NT2/D1 (cell line): ENCODE measurements at regions not wholly inside any gene's neighbourhood (a gene's known extent, or its start where the extent isn't known, plus 50 kb on each side); places are given as distances from the start of the nearest gene placed in this dataset.

ENCODE experiments used
- DNase-seq: peaks from one replicate; pipeline ENCODE4 v3.0.0-alpha.2; 2011; ENCODE audit warnings: low read depth, low spot score
- H3K27me3 ChIP-seq: 2 replicates; pipeline ENCODE4 v1.6.0; 2011; ENCODE audit warnings: mild to moderate bottlenecking; ENCODE audit not compliant: insufficient read length, insufficient read depth
- H3K36me3 ChIP-seq: 2 replicates; pipeline ENCODE4 v1.6.1; 2011; ENCODE audit warnings: mild to moderate bottlenecking, low read length, mixed read lengths; ENCODE audit not compliant: insufficient read depth, insufficient read length
- H3K4me1 ChIP-seq: 2 replicates; pipeline ENCODE4 v1.5.1; 2011; ENCODE audit not compliant: insufficient read depth, insufficient read length
- H3K4me3 ChIP-seq: 2 replicates; pipeline ENCODE4 v1.5.1; 2011; ENCODE audit warnings: low read depth; ENCODE audit not compliant: insufficient read length
- H3K9ac ChIP-seq: 2 replicates; pipeline ENCODE4 v1.6.0; 2011; ENCODE audit warnings: low read depth; ENCODE audit not compliant: insufficient read length
- H3K9me3 ChIP-seq: 2 replicates; pipeline ENCODE4 v1.5.1; 2011; ENCODE audit warnings: mild to moderate bottlenecking, low read length; ENCODE audit not compliant: insufficient read depth
- SUZ12 ChIP-seq: IDR thresholded peaks from 2 replicates; pipeline ENCODE4 v1.6.1; 2011; ENCODE audit not compliant: insufficient read length, insufficient read depth; ENCODE audit errors: extremely low read depth
- YY1 ChIP-seq: IDR thresholded peaks from 2 replicates; pipeline ENCODE4 v1.6.1; 2011; ENCODE audit not compliant: insufficient read length, insufficient read depth
- ZNF274 ChIP-seq: IDR thresholded peaks from 2 replicates; pipeline ENCODE4 v1.6.1; 2011; ENCODE audit warnings: mild to moderate bottlenecking, low read depth, low read length

- no peak for DNase-seq
- TF ChIP-seq ZNF274 (no peak), YY1 (no peak), SUZ12 (no peak)
- no peaks in the 10 kb centered on the region for H3K27me3 ChIP-seq
- H3K9me3 ChIP-seq, result no peaks in the 10 kb centered on the region
- H3K4me3 ChIP-seq, result no peak overlapping the region
- H3K4me1 ChIP-seq, result no peaks in the 10 kb centered on the region
- no peaks in the 10 kb centered on the region for H3K36me3 ChIP-seq
- H3K9ac ChIP-seq, result no peak overlapping the region
Measured at GRCh38 chrX:42495139-42495538, 282.8 kb downstream of the PPP1R2C start.

- Histone ChIP-seq H3K36me3 (no peaks in the 10 kb centered on the region), H3K27me3 (no peaks in the 10 kb centered on the region), H3K9ac (no peak overlapping the region), H3K4me3 (no peak overlapping the region), H3K4me1 (no peaks in the 10 kb centered on the region), H3K9me3 (no peaks in the 10 kb centered on the region)
- no peak for DNase-seq
- TF ChIP-seq ZNF274, result no peak
- no peak for TF ChIP-seq YY1
- no peak for TF ChIP-seq SUZ12
Measured at GRCh38 chrX:42491137-42491907, 286.6 kb downstream of the PPP1R2C start.

GRCh38 chrX:42490111-42490510 is 287.9 kb downstream of the PPP1R2C start:
- no peak overlapping the region for H3K9ac ChIP-seq
- no peaks in the 10 kb centered on the region for H3K36me3 ChIP-seq
- H3K4me3 ChIP-seq, result no peak overlapping the region
- no peak for DNase-seq
- H3K27me3 ChIP-seq, result no peaks in the 10 kb centered on the region
- TF ChIP-seq ZNF274 (no peak), YY1 (no peak), SUZ12 (no peak)
- no peaks in the 10 kb centered on the region for H3K4me1 ChIP-seq
- no peaks in the 10 kb centered on the region for H3K9me3 ChIP-seq

GRCh38 chrX:42485601-42486000 is 292.4 kb downstream of the PPP1R2C start:
- no peak overlapping the region for H3K4me3 ChIP-seq
- TF ChIP-seq SUZ12 (no peak), YY1 (no peak), ZNF274 (no peak)
- H3K9me3 ChIP-seq, result no peaks in the 10 kb centered on the region
- H3K27me3 ChIP-seq, result no peaks in the 10 kb centered on the region
- no peaks in the 10 kb centered on the region for H3K4me1 ChIP-seq
- no peak for DNase-seq
- no peaks in the 10 kb centered on the region for H3K36me3 ChIP-seq
- H3K9ac ChIP-seq, result no peak overlapping the region

GRCh38 chrX:42484233-42484632 is 293.7 kb downstream of the PPP1R2C start:
- Histone ChIP-seq H3K9me3 (no peaks in the 10 kb centered on the region), H3K9ac (no peak overlapping the region), H3K4me3 (no peak overlapping the region), H3K36me3 (no peaks in the 10 kb centered on the region), H3K4me1 (no peaks in the 10 kb centered on the region), H3K27me3 (no peaks in the 10 kb centered on the region)
- TF ChIP-seq SUZ12 (no peak), ZNF274 (no peak), YY1 (no peak)
- DNase-seq, result no peak

GRCh38 chrX:42477396-42477795 is 300.6 kb downstream of the PPP1R2C start:
- Histone ChIP-seq H3K9me3 (no peaks in the 10 kb centered on the region), H3K9ac (no peak overlapping the region), H3K4me3 (no peak overlapping the region), H3K4me1 (no peaks in the 10 kb centered on the region), H3K27me3 (no peaks in the 10 kb centered on the region), H3K36me3 (no peaks in the 10 kb centered on the region)
- TF ChIP-seq YY1 (no peak), SUZ12 (no peak), ZNF274 (no peak)
- DNase-seq, result no peak

GRCh38 chrX:42472727-42473126 is 305.2 kb downstream of the PPP1R2C start:
- Histone ChIP-seq H3K4me3 (no peak overlapping the region), H3K27me3 (no peaks in the 10 kb centered on the region), H3K4me1 (no peaks in the 10 kb centered on the region), H3K36me3 (no peaks in the 10 kb centered on the region), H3K9ac (no peak overlapping the region), H3K9me3 (no peaks in the 10 kb centered on the region)
- TF ChIP-seq ZNF274, result no peak
- TF ChIP-seq YY1, result no peak
- TF ChIP-seq SUZ12, result no peak
- no peak for DNase-seq
